Body of pancreas (tissue), 4 donors: ENCODE measurements at regions not wholly inside any gene's neighbourhood (a gene's known extent, or its start where the extent isn't known, plus 50 kb on each side); places are given as distances from the start of the nearest gene placed in this dataset.

ENCODE experiments used
- CTCF ChIP-seq, 7 experiments: fragments of 450-650 bp in 4 of 7; fragments of 200-600 bp in 3 of 7; sonication (generic) in 3 of 7; IDR thresholded peaks; one replicate each; pipeline ENCODE4 v1.5.1; 2016 to 2019; ENCODE audit warnings: antibody characterized with exemption in 7 of 7
- POLR2A ChIP-seq, 3 donors: fragments of 450-650 bp; IDR thresholded peaks; one replicate each; pipeline ENCODE4 v1.6.1; 2016; ENCODE audit warnings: antibody characterized with exemption in 3 of 3, mild to moderate bottlenecking in 2 of 3

GRCh38 chr4:184553891-184554290 is 79.5 kb upstream of the IRF2 start:
- TF ChIP-seq CTCF (IDR thresholded peaks at IDR 0.05): no peak
- no peak for TF ChIP-seq POLR2A (IDR thresholded peaks at IDR 0.05)
